SKM-1 treated with dmso at 0.1 percent for 144 hours (cell line): ENCODE measurements at regions not wholly inside any gene's neighbourhood (a gene's known extent, or its start where the extent isn't known, plus 50 kb on each side); places are given as distances from the start of the nearest gene placed in this dataset.
A peak's percentile ranks its signal among the peaks of the same experiment; 100 is the strongest.

Experiments used
- DNase-seq: peaks from one replicate; lab custom pipeline; 2025; ENCODE audit not compliant: unreplicated experiment; lab: John Stamatoyannopoulos, UW

GRCh38 chr9:99393993-99394392 lies 171.9 kb downstream of the SEC61B start:
- DNase-seq = no peak

- DNase-seq = no peak
Measured at GRCh38 chr9:99398241-99398640, 176.2 kb downstream of the SEC61B start.

- no peak for DNase-seq
Measured at GRCh38 chr9:99399474-99399873, 177.4 kb downstream of the SEC61B start.

- DNase-seq = no peak
Measured at GRCh38 chr9:99400184-99400731, 178.2 kb downstream of the SEC61B start.

GRCh38 chr9:99401680-99402504 lies 179.8 kb downstream of the SEC61B start:
- DNase-seq = no peak

GRCh38 chr9:99403371-99403770 lies 181.3 kb downstream of the SEC61B start:
- DNase-seq = no peak

- DNase-seq = no peak
Measured at GRCh38 chr9:99405359-99405758, 183.3 kb downstream of the SEC61B start.

- DNase-seq = no peak
Measured at GRCh38 chr9:99406939-99407338, 184.9 kb downstream of the SEC61B start.

GRCh38 chr9:99411068-99411467 lies 189.0 kb downstream of the SEC61B start:
- DNase-seq = no peak

GRCh38 chr9:99411479-99412115 lies 189.5 kb downstream of the SEC61B start:
- no peak for DNase-seq

- DNase-seq = no peak
Measured at GRCh38 chr9:99412606-99413005, 190.5 kb downstream of the SEC61B start.

GRCh38 chr9:99414321-99414720 lies 192.2 kb downstream of the SEC61B start:
- DNase-seq = no peak

- DNase-seq = no peak
Measured at GRCh38 chr9:99415606-99416005, 193.5 kb downstream of the SEC61B start.

GRCh38 chr9:99416007-99416406 lies 193.9 kb downstream of the SEC61B start:
- no peak for DNase-seq

GRCh38 chr9:99419070-99419469 lies 197.0 kb downstream of the SEC61B start:
- DNase-seq = no peak

- no peak for DNase-seq
Measured at GRCh38 chr9:99421369-99421768, 199.3 kb downstream of the SEC61B start.

- DNase-seq = no peak
Measured at GRCh38 chr9:99425124-99425523, 203.0 kb downstream of the SEC61B start.

GRCh38 chr9:99425923-99426842 lies 204.1 kb downstream of the SEC61B start:
- DNase-seq = no peak

- no peak for DNase-seq
Measured at GRCh38 chr9:99427260-99427659, 205.2 kb downstream of the SEC61B start.

GRCh38 chr9:99430301-99430700 lies 208.2 kb downstream of the SEC61B start:
- DNase-seq = peak; percentile 38

GRCh38 chr9:99431103-99431502 lies 209.0 kb downstream of the SEC61B start:
- DNase-seq = no peak
